CD4-positive, alpha-beta T cell treated with Interleukin-12 subunit alpha and Interleukin-12 subunit beta, for 1 hour (primary cell): ENCODE measurements at regions not wholly inside any gene's neighbourhood (a gene's known extent, or its start where the extent isn't known, plus 50 kb on each side); places are given as distances from the start of the nearest gene placed in this dataset.
"Not testable (repeated sequence)": the region's sequence is repeated elsewhere in the genome, so short reads cannot be mapped to it uniquely, and the experiment has no call there.

ENCODE experiments used
- DNase-seq: peaks from one replicate; pipeline ENCODE4 v3.0.0-alpha.2; 2020

GRCh38 chr14:51447411-51447810, 204.3 kb upstream of the FRMD6 start:
- DNase-seq: no peak

GRCh38 chr14:51448831-51449670, 202.7 kb upstream of the FRMD6 start:
- DNase-seq: no peak

GRCh38 chr14:51449681-51450080, 202.0 kb upstream of the FRMD6 start:
- DNase-seq: no peak

- DNase-seq: no peak
Observed at GRCh38 chr14:51451561-51451960, 200.1 kb upstream of the FRMD6 start.

GRCh38 chr14:51453869-51454268, 197.8 kb upstream of the FRMD6 start:
- no peak for DNase-seq

- no peak for DNase-seq
Observed at GRCh38 chr14:51454351-51454750, 197.4 kb upstream of the FRMD6 start.

- no peak for DNase-seq
Observed at GRCh38 chr14:51455041-51455835, 196.5 kb upstream of the FRMD6 start.

- no peak for DNase-seq
Observed at GRCh38 chr14:51457843-51458562, 193.7 kb upstream of the FRMD6 start.

- no peak for DNase-seq
Observed at GRCh38 chr14:51458563-51458955, 193.2 kb upstream of the FRMD6 start.

GRCh38 chr14:51460011-51460410, 191.7 kb upstream of the FRMD6 start:
- no peak for DNase-seq

- no peak for DNase-seq
Observed at GRCh38 chr14:51462182-51462581, 189.5 kb upstream of the FRMD6 start.

- no peak for DNase-seq
Observed at GRCh38 chr14:51462706-51463105, 189.0 kb upstream of the FRMD6 start.

GRCh38 chr14:51463461-51463860, 188.2 kb upstream of the FRMD6 start:
- no peak for DNase-seq

GRCh38 chr14:51464411-51464810, 187.3 kb upstream of the FRMD6 start:
- DNase-seq: no peak

GRCh38 chr14:51465486-51465885, 186.2 kb upstream of the FRMD6 start:
- DNase-seq: no peak

- DNase-seq: not testable (repeated sequence)
Observed at GRCh38 chr14:51467392-51467791, 184.3 kb upstream of the FRMD6 start.

- DNase-seq: no peak
Observed at GRCh38 chr14:51468523-51468922, 183.2 kb upstream of the FRMD6 start.

GRCh38 chr14:51472881-51473280, 178.8 kb upstream of the FRMD6 start:
- no peak for DNase-seq

GRCh38 chr14:51473351-51473750, 178.4 kb upstream of the FRMD6 start:
- no peak for DNase-seq

- no peak for DNase-seq
Observed at GRCh38 chr14:51473808-51474565, 177.7 kb upstream of the FRMD6 start.

GRCh38 chr14:51474854-51475253, 176.9 kb upstream of the FRMD6 start:
- no peak for DNase-seq

- DNase-seq: no peak
Observed at GRCh38 chr14:51478175-51478621, 173.5 kb upstream of the FRMD6 start.
